Uterus (tissue), 2 donors: ENCODE measurements at regions not wholly inside any gene's neighbourhood (a gene's known extent, or its start where the extent isn't known, plus 50 kb on each side); places are given as distances from the start of the nearest gene placed in this dataset.

Experiments used
- CTCF ChIP-seq, 4 experiments: fragments of 200-600 bp in 2 of 4; fragments of 450-650 bp in 2 of 4; sonication (generic) in 2 of 4; IDR thresholded peaks; one replicate each; pipeline ENCODE4 v1.5.1; 2016 to 2019; ENCODE audit warnings: antibody characterized with exemption in 4 of 4, mild to moderate bottlenecking in 2 of 4, moderate library complexity in 1 of 4
- POLR2A ChIP-seq, 2 donors: fragments of 450-650 bp; IDR thresholded peaks; one replicate each; pipeline ENCODE4 v1.6.1; 2016; ENCODE audit warnings: antibody characterized with exemption in 2 of 2, mild to moderate bottlenecking in 1 of 2, moderate library complexity in 1 of 2

- TF ChIP-seq CTCF (IDR thresholded peaks at IDR 0.05) = no peak
- no peak for TF ChIP-seq POLR2A (IDR thresholded peaks at IDR 0.05)
Observed at GRCh38 chr3:26191556-26191955, 401.7 kb downstream of the OXSM start.
